Stimulated activated CD4-positive, alpha-beta T cell treated with anti-CD3 and anti-CD28 coated beads, Interleukin-12 subunit alpha, Interleukin-12 subunit beta, amount 100 ng/mL, for 24 hours (primary cell): ENCODE measurements at regions not wholly inside any gene's neighbourhood (a gene's known extent, or its start where the extent isn't known, plus 50 kb on each side); places are given as distances from the start of the nearest gene placed in this dataset.
A peak's percentile ranks its signal among the peaks of the same experiment; 100 is the strongest.
"Not testable (repeated sequence)": the region's sequence is repeated elsewhere in the genome, so short reads cannot be mapped to it uniquely, and the experiment has no call there.

ENCODE experiments used
- DNase-seq, 2 experiments: peaks; one replicate each; pipeline ENCODE4 v3.0.0-alpha.2; 2020; ENCODE audit warnings: low read depth in 2 of 2

DNA sequence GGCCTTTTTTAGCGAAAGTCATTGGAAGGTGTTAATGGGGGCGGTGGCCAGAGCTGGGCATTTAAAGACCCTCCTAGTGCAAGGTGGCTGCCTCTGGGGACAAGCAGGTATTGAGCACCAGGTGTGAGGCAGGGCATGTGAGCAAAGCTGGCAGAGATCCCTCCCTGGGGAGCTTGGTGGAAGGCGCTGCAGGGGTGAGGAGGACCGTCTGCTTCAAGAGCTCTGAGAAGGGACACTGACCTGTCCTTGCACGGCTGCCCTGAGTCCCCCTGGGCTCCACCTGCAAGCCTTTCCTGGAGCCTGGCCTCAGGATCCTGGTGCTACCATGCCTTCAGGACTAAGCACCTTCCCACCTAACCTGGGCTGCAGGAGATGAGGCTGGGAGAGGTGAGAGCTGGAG lies 127.0 kb upstream of the CIBAR2 start:
- no peak for DNase-seq

DNA sequence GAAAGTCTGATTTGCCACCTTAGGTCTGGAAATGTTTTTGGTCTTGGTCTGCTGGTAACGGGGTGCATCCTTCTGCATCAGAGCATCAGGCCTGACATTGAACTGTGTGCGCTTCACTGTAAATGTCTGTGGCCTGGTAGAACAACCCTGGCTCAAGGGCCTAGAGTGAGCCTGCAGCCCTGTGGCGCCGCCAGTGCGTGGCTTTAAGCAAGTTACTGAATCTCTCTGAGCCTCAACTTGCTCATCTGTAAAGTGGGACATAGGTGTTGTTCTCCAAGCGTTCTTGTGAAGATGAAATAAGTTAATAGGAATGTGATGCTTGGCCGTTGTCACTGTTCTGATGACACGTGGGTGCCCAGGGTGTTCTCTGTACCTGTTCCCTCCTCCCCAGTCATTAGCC lies 127.6 kb upstream of the CIBAR2 start:
- DNase-seq, result no peak

GRCh38 chr16:85240982-85241924 lies 129.0 kb upstream of the CIBAR2 start:
- no peak for DNase-seq

DNA sequence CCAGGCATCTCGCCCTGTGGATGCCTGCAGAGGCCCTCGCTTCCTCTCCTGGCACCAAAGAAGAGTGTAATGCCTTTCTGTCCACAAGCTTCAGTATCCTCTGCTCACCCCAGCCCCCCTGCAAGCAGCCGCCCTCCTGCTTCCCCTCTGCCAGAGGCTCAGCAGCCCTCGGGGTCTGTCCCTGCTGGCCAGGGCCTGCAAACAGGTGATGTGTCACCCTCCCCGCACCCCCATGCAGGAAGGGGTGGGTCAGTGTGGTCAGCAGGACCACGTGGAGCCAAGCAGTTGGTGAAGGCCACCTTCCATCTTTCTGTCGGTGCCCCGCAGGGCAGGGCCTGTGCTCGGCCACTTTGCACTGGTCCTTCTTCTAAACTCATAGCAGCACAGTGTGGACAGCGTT lies 129.9 kb upstream of the CIBAR2 start:
- DNase-seq, result no peak

GRCh38 chr16:85243308-85243707 lies 131.0 kb upstream of the CIBAR2 start:
- DNase-seq, result no peak

DNA sequence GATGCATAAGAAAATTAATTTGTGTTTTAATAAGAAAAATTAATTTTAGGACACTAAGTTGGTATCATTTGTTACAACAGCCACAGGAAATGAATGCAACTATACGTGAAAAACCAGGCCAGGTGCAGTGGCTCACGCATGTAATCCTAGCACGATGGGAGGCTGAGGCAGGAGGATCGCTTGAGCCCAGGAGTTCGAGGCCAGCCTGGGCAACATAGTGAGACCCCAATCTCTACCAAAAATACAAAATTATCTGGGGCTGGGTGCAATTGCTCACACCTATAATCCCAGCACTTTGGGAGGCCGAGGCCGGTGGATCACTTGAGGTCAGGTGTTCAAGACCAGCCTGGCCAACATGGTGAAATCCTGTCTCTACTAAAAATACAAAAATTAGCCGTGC lies 132.2 kb upstream of the CIBAR2 start:
- DNase-seq, result not testable (repeated sequence)

DNA sequence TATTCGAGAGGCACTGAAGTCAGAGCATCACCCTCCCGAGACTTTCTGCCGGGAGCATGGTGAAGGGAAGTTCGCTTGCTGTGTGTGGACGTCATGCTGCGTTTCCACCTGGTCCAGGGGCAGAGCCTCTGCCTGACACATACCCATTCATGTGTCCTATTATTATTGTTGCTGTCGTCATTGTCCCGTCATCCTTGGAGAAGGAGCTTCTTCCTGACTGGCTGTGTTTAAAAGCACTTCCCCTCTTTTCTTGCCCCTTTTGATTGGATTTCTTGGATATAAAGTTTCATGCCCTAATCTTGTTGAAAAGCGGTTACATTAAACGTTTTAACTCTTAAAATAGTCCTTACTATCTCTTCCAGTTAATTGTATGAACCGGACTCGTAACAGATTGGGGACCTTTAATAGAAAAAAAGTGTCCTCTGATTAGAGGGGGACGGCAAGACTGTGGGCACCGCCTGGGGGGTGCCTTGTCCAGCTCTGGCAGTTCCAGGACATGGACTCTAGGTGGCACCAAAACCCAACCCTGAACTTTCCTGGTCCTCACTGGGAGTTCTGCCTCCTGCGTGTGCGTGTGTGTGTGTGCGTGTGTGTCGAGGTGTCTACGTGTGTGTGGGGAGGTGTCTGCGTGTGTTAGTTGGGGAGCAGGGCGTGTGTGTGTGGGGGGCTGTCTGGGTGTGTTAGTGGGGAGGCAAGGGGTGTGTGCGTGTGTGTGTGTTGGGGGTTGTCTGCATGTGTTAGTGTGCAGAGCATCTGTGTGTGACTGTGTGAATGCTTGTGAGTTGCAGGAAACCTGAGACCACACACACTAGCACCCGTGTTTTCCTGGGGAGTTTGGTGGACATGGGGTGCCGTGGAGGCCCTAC lies 133.3 kb upstream of the CIBAR2 start:
- DNase-seq, result peak in 1 of 2 experiments; percentile 38

- no peak for DNase-seq
Observed at GRCh38 chr16:85246473-85246872, 134.2 kb upstream of the CIBAR2 start.

- DNase-seq, result no peak
Observed at GRCh38 chr16:85246973-85247372, 134.7 kb upstream of the CIBAR2 start.

GRCh38 chr16:85248342-85248741 lies 136.1 kb upstream of the CIBAR2 start:
- DNase-seq, result no peak

- DNase-seq, result no peak
Observed at GRCh38 chr16:85248857-85249256, 136.6 kb upstream of the CIBAR2 start.

DNA sequence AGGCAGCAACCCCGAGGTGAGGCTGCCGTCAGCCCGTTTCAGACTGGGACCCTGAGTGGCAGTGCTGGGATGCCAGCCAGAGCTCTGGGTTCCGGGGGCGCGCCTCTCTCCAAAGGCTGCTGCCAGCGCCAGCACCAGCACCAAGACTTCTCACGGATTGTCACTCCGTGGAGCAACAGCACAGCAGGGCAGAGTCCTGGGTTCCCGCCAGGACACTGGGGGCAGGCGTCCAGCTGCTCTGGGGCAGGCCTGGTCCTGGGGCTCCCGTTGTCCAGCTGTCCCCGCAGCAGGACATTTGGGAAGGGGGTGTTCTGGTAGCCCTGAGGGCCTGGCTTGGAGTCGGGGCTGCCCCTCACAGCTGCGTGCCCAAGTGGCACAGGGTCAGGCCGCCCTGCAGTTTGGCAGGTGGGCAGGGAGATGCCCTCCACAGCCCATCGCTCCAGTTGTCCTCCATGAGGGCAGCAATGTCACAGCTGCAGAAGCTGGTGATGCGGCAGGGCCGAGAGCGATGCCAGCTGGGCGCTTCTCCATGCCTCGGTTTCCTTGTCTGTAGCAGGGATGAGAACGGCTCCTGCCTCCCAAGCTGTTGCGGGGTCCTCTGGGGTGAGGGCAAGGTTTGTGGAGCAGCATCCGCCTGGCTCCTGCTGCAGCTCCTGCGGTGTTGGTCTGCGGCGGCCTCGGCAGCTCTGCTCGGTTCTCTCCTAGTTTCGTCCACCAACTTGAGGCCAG lies 137.3 kb upstream of the CIBAR2 start:
- no peak for DNase-seq

DNA sequence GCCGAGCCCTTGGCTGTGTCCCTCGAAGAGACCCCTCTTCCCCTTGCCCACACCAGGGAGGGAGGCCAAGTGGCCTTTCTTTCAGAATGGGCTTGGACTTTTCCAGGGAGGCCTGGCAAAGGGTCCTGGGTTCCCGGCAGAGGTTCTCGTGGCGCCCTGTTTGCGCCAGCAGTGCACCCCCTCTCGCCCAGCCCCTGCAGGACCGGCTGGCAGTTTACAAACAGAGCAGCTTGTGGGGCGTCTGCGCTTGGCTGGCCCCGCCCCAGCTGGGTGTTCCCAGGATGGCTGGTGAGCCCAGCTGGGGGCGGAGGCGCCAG lies 137.8 kb upstream of the CIBAR2 start:
- DNase-seq, result no peak

- no peak for DNase-seq
Observed at GRCh38 chr16:85250609-85251223, 138.4 kb upstream of the CIBAR2 start.

- no peak for DNase-seq
Observed at GRCh38 chr16:85251225-85251760, 139.0 kb upstream of the CIBAR2 start.

- no peak for DNase-seq
Observed at GRCh38 chr16:85252014-85252413, 139.7 kb upstream of the CIBAR2 start.

DNA sequence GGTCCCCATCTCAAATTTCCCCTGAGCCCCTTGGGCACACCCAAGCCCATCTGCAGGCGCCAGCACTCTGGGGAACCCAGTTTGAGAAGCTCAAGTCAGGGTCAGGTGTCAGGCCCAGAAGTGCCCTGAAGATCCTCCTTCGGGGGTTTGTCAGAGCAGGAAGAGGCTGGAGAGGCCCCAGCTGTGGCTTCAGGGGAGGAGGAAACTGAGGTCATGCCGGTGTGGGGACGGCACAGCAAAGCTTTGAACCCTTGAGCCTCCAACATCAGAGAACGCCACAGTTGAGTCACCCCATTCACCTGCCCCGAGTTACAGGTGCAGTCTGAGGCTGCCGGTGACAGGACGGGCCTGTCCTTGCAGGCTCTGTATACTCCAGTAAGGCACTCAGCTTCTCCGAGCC lies 140.2 kb upstream of the CIBAR2 start:
- no peak for DNase-seq

DNA sequence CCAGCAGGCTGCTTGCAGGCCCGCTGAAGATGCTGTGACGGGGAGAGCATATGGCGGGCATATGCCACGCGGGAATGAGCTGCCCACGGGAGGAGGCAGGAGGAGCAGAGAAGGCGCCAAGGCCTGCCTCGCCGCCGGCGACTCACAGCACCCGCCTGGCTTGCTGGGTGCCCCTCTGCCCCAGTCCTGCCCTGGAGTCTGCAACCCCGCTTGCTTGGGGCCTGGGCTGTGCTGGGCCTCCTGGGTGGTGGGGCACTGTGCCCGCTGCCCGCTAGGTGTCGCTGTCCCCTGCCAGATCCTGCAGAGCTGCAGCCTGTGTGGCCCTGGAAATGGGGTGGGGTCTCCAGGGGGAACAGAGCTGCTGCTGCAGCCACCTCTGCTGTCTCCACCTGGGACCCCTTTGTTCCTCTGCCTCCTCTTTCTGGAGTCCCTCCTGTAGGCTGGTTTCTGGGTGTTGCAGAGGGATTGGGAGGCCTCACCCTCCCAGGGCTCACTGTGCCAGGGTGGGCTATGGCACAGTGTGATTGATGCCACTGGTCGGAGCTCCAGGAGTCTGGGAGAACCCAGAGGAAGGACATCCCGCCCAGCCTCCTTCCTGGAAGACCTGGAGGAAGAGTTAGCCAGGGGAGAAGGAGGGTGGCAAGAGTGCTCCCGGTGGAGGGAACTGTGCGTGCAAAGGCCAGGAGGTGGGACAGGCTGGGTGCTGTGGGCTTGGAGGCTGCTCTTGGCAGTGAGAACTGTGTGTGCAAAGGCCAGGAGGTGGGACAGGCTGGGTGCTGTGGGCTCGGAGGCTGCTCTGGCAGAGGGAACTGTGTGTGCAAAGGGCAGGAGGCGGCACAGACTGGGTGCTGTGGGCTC lies 141.0 kb upstream of the CIBAR2 start:
- DNase-seq, result peak; percentile 20 to 58

GRCh38 chr16:85254051-85254450 lies 141.8 kb upstream of the CIBAR2 start:
- no peak for DNase-seq

- DNase-seq, result no peak
Observed at GRCh38 chr16:85254921-85255320, 142.6 kb upstream of the CIBAR2 start.

- DNase-seq, result no peak
Observed at GRCh38 chr16:85255777-85256176, 143.5 kb upstream of the CIBAR2 start.
